ENCODE measurements at regions not wholly inside any gene's neighbourhood (a gene's known extent, or its start where the extent isn't known, plus 50 kb on each side); places are given as distances from the start of the nearest gene placed in this dataset.

- no peak for DNase-seq (ENCODE audit: low read depth in 2 of 2)
These were observed 176.7 kb upstream of the CTTNBP2NL start for GRCh38 chr1:112219267-112219666.

- DNase-seq (ENCODE audit: low read depth in 2 of 2), result no peak
These were observed 165.8 kb upstream of the CTTNBP2NL start for GRCh38 chr1:112230232-112230631.

GRCh38 chr1:112231331-112231730 lies 164.7 kb upstream of the CTTNBP2NL start:
- no peak for DNase-seq (ENCODE audit: low read depth in 2 of 2)

GRCh38 chr1:112232848-112233247 lies 163.2 kb upstream of the CTTNBP2NL start:
- no peak for DNase-seq (ENCODE audit: low read depth in 2 of 2)

GRCh38 chr1:112234710-112235109 lies 161.3 kb upstream of the CTTNBP2NL start:
- no peak for DNase-seq (ENCODE audit: low read depth in 2 of 2)

- no peak for DNase-seq (ENCODE audit: low read depth in 2 of 2)
These were observed 157.9 kb upstream of the CTTNBP2NL start for GRCh38 chr1:112237983-112238545.

GRCh38 chr1:112239683-112240330 lies 156.2 kb upstream of the CTTNBP2NL start:
- DNase-seq (ENCODE audit: low read depth in 2 of 2), result no peak

- no peak for DNase-seq (ENCODE audit: low read depth in 2 of 2)
These were observed 153.5 kb upstream of the CTTNBP2NL start for GRCh38 chr1:112242470-112242869.

GRCh38 chr1:112244131-112244530 lies 151.9 kb upstream of the CTTNBP2NL start:
- no peak for DNase-seq (ENCODE audit: low read depth in 2 of 2)

- DNase-seq (ENCODE audit: low read depth in 2 of 2), result no peak
These were observed 150.9 kb upstream of the CTTNBP2NL start for GRCh38 chr1:112245114-112245513.

GRCh38 chr1:112247036-112247597 lies 148.9 kb upstream of the CTTNBP2NL start:
- no peak for DNase-seq (ENCODE audit: low read depth in 2 of 2)

GRCh38 chr1:112247961-112248360 lies 148.1 kb upstream of the CTTNBP2NL start:
- no peak for DNase-seq (ENCODE audit: low read depth in 2 of 2)

- no peak for DNase-seq (ENCODE audit: low read depth in 2 of 2)
These were observed 145.1 kb upstream of the CTTNBP2NL start for GRCh38 chr1:112250892-112251291.

GRCh38 chr1:112251766-112252506 lies 144.1 kb upstream of the CTTNBP2NL start:
- no peak for DNase-seq (ENCODE audit: low read depth in 2 of 2)

GRCh38 chr1:112253366-112253765 lies 142.6 kb upstream of the CTTNBP2NL start:
- DNase-seq (ENCODE audit: low read depth in 2 of 2), result no peak

GRCh38 chr1:112255080-112255479 lies 140.9 kb upstream of the CTTNBP2NL start:
- DNase-seq (ENCODE audit: low read depth in 2 of 2), result no peak

GRCh38 chr1:112256411-112256810 lies 139.6 kb upstream of the CTTNBP2NL start:
- DNase-seq (ENCODE audit: low read depth in 2 of 2), result no peak

- no peak for DNase-seq (ENCODE audit: low read depth in 2 of 2)
These were observed 138.8 kb upstream of the CTTNBP2NL start for GRCh38 chr1:112257043-112257835.

GRCh38 chr1:112260699-112261098 lies 135.3 kb upstream of the CTTNBP2NL start:
- no peak for DNase-seq (ENCODE audit: low read depth in 2 of 2)

- DNase-seq (ENCODE audit: low read depth in 2 of 2), result no peak
These were observed 133.7 kb upstream of the CTTNBP2NL start for GRCh38 chr1:112262316-112262715.

- no peak for DNase-seq (ENCODE audit: low read depth in 2 of 2)
These were observed 133.0 kb upstream of the CTTNBP2NL start for GRCh38 chr1:112263042-112263441.

- no peak for DNase-seq (ENCODE audit: low read depth in 2 of 2)
These were observed 132.6 kb upstream of the CTTNBP2NL start for GRCh38 chr1:112263453-112263852.
